ENCODE measurements at regions not wholly inside any gene's neighbourhood (a gene's known extent, or its start where the extent isn't known, plus 50 kb on each side); places are given as distances from the start of the nearest gene placed in this dataset.
"Not testable (repeated sequence)": the region's sequence is repeated elsewhere in the genome, so short reads cannot be mapped to it uniquely, and the experiment has no call there.

- DNase-seq (ENCODE audit: low spot score), result peak; percentile 28
- FAIRE-seq, result no peak
Observed at GRCh38 chr4:189143263-189143952, 797.3 kb upstream of the FRG1 start.

- DNase-seq (ENCODE audit: low spot score), result no peak
- FAIRE-seq, result no peak
Observed at GRCh38 chr4:189147005-189147929, 793.4 kb upstream of the FRG1 start.

GRCh38 chr4:189155083-189155482 lies 785.6 kb upstream of the FRG1 start:
- DNase-seq (ENCODE audit: low spot score); FAIRE-seq: not testable (repeated sequence)

- no peak for FAIRE-seq
Observed at GRCh38 chr4:189162073-189162789, 778.4 kb upstream of the FRG1 start.

GRCh38 chr4:189162888-189163287 lies 777.8 kb upstream of the FRG1 start:
- no peak for DNase-seq (ENCODE audit: low spot score)
- FAIRE-seq, result no peak

More at GRCh38 chr4:189162073-189162789, 778.4 kb upstream of the FRG1 start:
- no peak for DNase-seq (ENCODE audit: low spot score)

GRCh38 chr4:189176002-189176401 lies 764.7 kb upstream of the FRG1 start:
- no peak for FAIRE-seq
- DNase-seq (ENCODE audit: low spot score), result no peak

- no peak for FAIRE-seq
- DNase-seq (ENCODE audit: low spot score), result peak; percentile 57
Observed at GRCh38 chr4:189177130-189177529, 763.5 kb upstream of the FRG1 start.

GRCh38 chr4:189178125-189178746 lies 762.4 kb upstream of the FRG1 start:
- DNase-seq (ENCODE audit: low spot score) (no peak), FAIRE-seq (no peak)

GRCh38 chr4:189185810-189186432 lies 754.8 kb upstream of the FRG1 start:
- FAIRE-seq (no peak), DNase-seq (ENCODE audit: low spot score) (no peak)

- DNase-seq (ENCODE audit: low spot score) (no peak), FAIRE-seq (no peak)
Observed at GRCh38 chr4:189187531-189188052, 753.1 kb upstream of the FRG1 start.

- DNase-seq (ENCODE audit: low spot score), result no peak
- no peak for FAIRE-seq
Observed at GRCh38 chr4:189198624-189199023, 742.0 kb upstream of the FRG1 start.

- no peak for FAIRE-seq
Observed at GRCh38 chr4:189200353-189200752, 740.3 kb upstream of the FRG1 start.

GRCh38 chr4:189202182-189202868 lies 738.3 kb upstream of the FRG1 start:
- peak; percentile 44 for FAIRE-seq
- peak; percentile 73 for DNase-seq (ENCODE audit: low spot score)

More at GRCh38 chr4:189200353-189200752, 740.3 kb upstream of the FRG1 start:
- DNase-seq (ENCODE audit: low spot score), result no peak

GRCh38 chr4:189202869-189203271 lies 737.8 kb upstream of the FRG1 start:
- FAIRE-seq (no peak), DNase-seq (ENCODE audit: low spot score) (peak; percentile 25)

GRCh38 chr4:189204616-189205015 lies 736.1 kb upstream of the FRG1 start:
- FAIRE-seq, result no peak
- no peak for DNase-seq (ENCODE audit: low spot score)

GRCh38 chr4:189206953-189207352 lies 733.7 kb upstream of the FRG1 start:
- DNase-seq (ENCODE audit: low spot score) (no peak), FAIRE-seq (no peak)

- no peak for FAIRE-seq
Observed at GRCh38 chr4:189207872-189208271, 732.8 kb upstream of the FRG1 start.

GRCh38 chr4:189215574-189215973 lies 725.1 kb upstream of the FRG1 start:
- FAIRE-seq, result no peak
- DNase-seq (ENCODE audit: low spot score), result no peak

More at GRCh38 chr4:189207872-189208271, 732.8 kb upstream of the FRG1 start:
- DNase-seq (ENCODE audit: low spot score), result no peak

- no peak for DNase-seq (ENCODE audit: low spot score)
Observed at GRCh38 chr4:189221691-189222090, 719.0 kb upstream of the FRG1 start.

GRCh38 chr4:189228726-189229125 lies 711.9 kb upstream of the FRG1 start:
- no peak for FAIRE-seq
- no peak for DNase-seq (ENCODE audit: low spot score)

More at GRCh38 chr4:189221691-189222090, 719.0 kb upstream of the FRG1 start:
- FAIRE-seq, result no peak
